ENCODE measurements at regions not wholly inside any gene's neighbourhood (a gene's known extent, or its start where the extent isn't known, plus 50 kb on each side); places are given as distances from the start of the nearest gene placed in this dataset.

DNA sequence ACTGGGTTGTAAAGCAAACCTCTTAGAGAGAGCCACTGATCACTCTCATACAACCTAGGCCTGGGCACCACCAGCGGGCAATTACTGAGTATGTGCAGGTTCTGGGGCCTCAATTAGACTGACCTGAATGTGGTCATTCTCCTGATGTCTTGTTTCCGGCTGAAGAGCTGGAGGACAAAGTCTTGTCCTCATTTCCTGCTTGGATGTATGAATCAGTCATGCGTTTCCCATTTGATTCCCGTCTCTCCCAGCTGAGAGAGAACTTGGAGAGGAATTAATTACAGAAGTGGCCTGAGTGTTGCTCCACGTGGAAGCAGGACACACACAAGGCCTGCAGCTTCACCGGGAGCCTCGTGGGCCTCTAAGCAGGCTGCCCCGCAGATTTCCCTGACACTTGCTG lies 799.3 kb upstream of the ARGLU1 start:
- no peak for DNase-seq

DNA sequence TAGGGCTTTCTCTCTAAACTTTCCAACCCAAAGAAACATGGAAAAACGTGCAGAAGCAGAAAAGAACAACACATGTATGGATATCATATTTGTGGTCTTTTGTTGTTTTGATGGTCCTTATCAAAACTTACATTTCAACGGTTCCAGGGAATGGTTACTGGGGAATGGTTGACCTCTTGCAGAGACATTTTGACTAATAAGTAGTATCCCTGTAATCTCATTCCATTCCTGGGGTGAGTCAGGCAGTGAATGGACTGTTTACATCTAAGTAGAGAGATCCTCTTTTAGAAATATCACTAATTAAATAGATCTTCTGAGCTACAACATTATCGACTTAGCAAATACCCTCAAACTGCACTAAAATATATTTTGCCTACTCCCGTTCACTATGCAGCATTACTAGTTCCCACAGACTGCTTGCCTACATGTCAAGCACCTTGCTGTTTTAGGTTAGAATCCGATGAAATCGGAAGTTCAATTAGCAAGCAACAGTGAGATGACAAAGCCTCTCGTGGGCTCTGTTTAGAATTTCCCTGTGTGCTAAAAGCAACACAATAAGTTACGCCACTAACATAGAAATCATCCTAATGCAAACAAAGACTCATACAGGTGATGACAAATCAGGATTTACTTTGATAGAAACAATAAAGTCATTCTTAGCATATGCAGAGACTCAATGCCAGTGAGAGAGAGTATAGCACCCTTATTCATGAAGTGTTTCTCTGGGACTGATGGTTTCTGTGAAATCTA lies 797.7 kb upstream of the ARGLU1 start:
- DNase-seq, result no peak

DNA sequence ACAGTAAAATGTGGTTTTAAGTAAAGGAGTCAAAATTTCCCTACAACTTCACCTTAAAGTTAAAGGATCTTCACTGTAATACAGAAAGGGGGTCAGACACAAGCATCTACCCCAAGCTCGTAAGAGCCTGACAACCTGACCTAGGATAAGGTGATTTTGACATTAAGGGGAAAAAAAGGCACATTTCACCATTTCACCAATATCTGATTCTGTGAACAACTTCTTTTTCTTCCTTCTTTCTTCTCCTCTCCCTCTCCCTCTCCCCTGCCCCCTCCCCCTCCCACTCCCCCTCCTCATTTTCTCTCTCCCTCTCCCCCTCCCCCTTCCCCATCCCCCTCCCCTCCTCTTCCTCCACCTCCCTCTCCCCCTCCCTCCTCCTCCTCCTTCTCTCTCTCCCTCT lies 796.7 kb upstream of the ARGLU1 start:
- no peak for DNase-seq

DNA sequence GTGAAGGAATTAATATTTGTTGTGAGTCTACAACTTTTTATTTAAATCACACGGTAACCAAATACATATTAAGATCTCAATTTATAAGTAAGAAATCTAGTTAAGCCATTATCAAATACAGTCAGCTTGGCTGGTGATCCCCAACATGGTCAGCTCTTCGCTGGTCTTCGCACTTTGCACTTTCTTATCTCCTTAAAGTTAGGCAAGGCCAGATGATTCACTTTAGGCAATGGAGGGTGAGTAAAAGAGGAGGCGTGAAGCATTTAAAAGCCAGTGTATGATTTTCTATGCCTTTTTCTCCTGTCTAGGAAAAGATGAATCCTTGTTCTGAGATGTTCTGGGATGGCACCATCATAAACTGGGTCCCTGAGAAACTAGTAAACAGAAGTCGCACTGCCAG lies 793.7 kb upstream of the ARGLU1 start:
- DNase-seq, result no peak

DNA sequence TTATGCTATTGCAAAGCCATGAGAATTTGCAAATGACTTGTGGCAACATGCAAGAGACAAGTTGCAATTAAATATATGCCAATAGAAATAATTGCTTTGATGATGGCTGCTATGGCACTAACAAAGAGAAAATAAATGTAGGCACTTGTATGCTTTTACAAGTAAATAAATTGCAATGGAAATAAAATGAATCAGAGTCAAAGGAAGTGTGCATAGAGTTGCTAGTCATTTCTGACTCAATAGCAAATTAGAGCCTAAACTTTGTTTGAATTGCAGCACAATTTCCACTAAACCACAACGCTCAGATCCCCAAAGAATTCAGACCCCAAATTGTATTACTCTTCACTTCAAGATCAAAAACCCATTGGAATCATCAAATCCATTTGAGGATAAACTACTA lies 792.1 kb upstream of the ARGLU1 start:
- DNase-seq, result no peak

GRCh38 chr13:107358866-107359265 lies 790.9 kb upstream of the ARGLU1 start:
- no peak for DNase-seq

GRCh38 chr13:107351305-107351704 lies 783.4 kb upstream of the ARGLU1 start:
- no peak for DNase-seq

- no peak for DNase-seq
These were observed 781.0 kb upstream of the ARGLU1 start for GRCh38 chr13:107348925-107349324.

- no peak for DNase-seq
These were observed 780.5 kb upstream of the ARGLU1 start for GRCh38 chr13:107348471-107348870.

DNA sequence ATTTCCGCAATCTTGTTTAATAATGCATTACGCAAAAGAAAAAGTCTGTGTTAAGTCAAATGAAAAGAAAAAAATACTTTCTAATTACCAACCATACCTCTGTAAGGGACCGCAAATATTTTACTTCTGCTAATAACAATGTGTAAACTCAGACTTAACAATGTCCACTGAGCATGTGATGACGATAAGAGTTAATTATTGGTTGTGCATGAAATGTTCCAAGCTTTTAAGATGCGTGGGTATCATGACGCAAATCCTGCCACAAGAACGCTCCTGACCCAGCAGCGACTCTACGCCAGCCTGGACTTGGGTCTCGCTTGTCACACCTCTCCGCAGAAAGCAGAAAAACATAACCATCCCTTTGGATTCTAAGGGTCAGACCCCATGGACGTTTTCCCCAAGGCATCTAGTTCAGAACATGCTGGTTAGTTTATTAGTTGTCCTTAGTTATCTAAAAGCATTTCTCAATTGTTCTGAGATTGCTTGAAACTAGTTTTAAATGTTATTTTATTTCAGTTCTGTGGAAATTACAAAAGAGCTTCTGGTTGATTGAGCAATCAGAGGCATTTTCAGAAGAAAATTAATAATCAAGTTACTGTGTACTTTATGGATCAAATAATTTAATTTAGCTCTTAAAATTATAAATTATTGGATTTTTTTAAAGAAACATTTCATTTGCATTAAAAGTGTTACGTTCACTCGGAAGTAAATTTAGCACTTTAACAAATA lies 779.9 kb upstream of the ARGLU1 start:
- no peak for DNase-seq

DNA sequence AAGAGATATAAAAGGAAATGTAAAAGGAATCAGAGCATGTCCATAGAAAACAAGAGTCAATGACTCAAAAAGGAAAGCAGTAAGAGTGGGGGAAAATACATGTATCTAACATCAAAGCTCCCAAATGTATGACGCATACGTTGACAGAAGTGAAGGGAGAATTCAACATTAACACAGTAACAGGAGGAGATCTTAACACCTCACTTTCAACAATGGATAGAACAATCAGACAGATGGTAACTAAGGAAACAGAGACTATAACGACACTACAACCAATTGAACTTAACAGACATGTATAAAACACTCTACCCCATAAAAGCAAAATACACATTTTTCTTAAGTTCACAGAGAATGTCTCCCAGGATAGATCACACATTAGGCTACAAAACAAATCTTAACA lies 774.8 kb upstream of the ARGLU1 start:
- no peak for DNase-seq

DNA sequence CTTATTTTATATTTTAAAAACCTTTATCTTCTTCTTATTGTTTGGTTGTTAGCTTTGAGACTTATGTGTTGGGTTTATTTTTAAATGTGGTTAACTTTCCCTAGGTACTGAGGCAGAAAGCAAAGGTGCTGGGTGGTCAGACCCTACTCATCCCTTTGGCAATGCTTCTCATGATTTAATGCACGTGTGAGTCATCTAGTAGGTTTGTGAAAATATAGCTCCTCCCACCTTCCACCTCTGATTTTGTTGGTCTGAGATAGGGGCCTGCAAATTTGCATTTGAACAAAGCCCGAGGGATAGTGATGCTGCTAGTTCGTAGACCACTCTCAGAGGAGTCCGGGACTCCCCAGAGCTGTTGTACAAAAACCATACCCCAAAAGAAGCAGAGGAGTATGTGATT lies 771.3 kb upstream of the ARGLU1 start:
- no peak for DNase-seq

DNA sequence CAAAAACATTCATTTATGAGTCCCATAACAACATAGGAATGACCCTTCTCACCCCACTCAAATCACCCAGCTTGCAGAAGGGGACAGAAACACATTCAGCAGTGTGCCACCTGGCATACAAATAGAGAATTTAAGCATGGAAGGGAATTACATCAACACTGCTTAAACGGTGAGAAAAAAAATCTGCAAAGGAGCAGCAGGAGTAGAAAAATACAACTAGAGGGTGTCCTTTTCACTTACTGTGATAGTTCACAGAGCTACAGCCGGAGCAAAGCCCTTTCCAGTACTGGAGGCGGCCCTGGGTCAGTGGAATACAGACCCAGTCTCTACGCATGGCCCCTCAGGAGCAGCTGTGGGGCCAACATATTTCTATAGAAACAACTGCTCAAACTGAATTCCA lies 764.3 kb upstream of the ARGLU1 start:
- DNase-seq, result no peak

DNA sequence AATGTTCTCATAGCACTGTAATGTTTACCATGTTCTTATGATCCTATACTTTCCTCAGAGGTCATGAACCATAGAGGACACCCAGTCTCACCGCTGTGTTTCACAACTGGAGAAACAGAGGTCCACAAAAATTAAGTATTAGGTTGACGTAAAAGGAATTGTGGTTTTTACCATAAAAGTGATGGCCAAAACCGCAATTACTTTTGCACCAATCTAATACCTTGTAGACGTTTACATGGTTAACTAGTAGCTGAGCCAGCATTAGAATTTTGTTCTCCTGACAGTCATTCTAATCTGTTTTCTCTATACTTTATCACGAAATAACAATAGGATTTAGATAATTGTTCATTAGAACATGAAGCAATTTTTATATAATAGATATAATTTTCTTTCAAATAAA lies 763.4 kb upstream of the ARGLU1 start:
- no peak for DNase-seq

DNA sequence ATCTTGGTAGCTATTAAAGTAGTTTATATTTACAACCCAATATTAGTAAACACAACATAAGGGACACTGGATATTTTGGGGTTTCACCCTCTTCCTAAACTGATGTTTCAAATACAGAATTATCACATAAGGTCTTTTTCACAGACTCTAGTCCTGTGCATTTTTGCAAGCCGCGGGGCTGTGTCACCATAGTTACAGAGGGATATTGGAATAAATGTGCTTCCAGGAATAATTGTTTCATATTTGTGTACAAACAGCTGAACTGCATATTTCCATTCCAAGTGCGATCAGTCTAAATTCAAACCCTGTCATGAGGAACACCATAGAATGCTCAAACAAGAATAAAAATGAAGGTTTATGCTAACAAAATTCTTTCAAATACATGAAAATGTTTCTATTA lies 762.5 kb upstream of the ARGLU1 start:
- no peak for DNase-seq

DNA sequence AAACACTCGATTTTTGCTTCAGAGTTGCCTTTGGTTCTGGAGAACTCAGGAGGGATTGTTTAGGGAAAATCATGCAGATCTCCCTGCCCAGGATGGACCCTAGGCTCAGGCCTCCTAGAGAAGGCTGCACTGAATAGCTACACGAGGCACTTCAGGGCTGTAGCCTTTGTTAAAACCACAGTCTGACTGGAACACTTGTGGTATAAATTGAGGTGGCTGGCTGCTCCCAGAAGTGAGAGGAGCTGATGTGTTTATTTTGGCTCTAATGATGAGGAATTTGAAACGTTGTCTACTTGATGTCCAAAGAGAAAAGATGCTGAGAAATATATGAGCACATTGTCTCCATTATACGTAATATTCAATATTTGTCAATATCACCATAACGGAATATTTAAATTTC lies 762.1 kb upstream of the ARGLU1 start:
- DNase-seq, result no peak

- no peak for DNase-seq
These were observed 756.7 kb upstream of the ARGLU1 start for GRCh38 chr13:107324416-107325204.

DNA sequence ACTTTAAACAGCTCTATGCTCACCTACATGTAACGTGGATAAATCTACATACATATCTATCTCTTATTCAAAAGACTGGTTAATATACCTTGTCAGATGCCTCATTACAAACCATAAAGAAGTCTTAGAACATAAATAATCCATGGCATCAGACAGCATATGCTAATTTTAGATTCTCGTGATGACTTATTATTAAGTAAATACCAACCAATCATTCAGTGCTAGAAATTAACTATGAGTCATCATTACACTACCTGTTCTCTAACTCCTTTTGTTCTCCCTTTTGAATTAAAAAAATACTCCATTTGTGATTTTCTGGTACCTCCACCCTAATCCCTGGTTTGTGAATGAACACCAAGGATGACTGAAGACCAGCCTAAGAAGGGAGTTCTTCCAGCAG lies 754.3 kb upstream of the ARGLU1 start:
- DNase-seq, result no peak

DNA sequence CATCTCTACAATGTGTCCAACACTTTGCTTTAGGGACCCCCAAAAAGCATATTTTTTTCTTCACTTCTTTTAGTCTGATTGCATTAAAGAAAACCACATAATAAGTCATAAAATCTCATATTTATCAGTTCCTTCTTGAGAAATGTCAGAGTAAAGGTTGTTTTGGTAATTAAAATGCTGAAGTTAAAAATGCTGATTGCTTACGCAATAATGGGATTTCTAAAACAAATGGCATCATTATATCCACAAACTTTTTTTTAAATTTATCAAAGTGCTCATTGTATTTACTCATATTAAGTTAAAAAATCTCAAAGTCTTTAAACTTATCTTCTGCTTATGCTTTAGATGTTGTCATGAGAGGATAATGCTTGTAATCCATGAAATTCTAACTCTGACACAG lies 737.2 kb upstream of the ARGLU1 start:
- no peak for DNase-seq

DNA sequence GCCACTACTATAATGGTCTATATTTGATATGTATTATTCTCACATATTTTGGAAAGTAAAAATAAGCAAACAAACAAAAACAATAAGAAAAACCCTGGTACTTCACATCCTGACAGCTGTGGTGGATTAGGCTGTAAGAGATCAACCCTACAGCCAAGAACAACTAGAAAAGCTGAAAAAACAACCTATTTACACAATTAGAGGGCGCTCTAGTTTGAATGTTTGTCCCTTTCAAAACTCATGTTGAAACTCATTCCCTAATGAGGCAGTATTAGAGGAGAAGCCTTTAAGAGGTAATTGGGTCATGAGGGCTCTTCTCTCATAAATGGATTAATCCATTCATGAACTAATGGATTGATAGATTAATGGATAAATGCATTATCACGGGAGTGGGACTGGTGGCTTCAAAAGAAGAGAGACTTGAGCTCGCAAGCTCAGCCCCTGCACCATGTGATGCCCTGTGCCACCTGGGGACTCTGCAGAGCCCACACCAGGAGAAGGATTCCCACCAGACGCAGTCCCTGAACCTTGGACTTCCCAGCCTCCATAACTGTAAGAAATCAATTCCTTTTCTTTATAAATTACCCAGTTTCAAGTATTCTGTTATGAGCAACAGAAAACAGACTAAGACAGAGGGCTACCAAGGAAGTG lies 733.9 kb upstream of the ARGLU1 start:
- DNase-seq, result no peak

- DNase-seq, result no peak
These were observed 731.8 kb upstream of the ARGLU1 start for GRCh38 chr13:107299717-107300116.

DNA sequence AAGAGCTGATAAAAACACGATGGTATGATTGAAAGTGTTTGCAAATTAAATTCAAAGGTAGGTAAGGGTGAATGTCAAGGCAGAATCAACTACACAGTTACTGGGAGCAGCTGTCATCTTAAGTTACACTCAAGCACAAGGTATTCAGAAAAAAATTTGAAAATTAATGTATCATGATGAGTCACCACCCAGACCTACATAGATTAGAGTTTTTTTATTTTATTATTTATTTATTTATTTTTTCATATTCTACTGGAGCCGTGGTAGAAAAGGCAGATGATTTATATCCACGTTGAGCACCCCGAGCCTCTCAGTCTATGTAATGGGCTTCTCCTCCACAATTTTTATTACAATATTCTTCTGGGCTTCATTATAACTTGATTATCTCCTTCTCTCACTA lies 728.9 kb upstream of the ARGLU1 start:
- no peak for DNase-seq

- DNase-seq, result no peak
These were observed 727.6 kb upstream of the ARGLU1 start for GRCh38 chr13:107295416-107296140.

Data from suppressor macrophage treated with lipopolysaccharide for 1 hour (primary cell).